NCI-H1436 (cell line): ENCODE measurements at regions not wholly inside any gene's neighbourhood (a gene's known extent, or its start where the extent isn't known, plus 50 kb on each side); places are given as distances from the start of the nearest gene placed in this dataset.
"Not testable (repeated sequence)": the region's sequence is repeated elsewhere in the genome, so short reads cannot be mapped to it uniquely, and the experiment has no call there.

Experiments used
- DNase-seq: peaks from one replicate; lab custom pipeline; 2025; lab: John Stamatoyannopoulos, UW

GRCh38 chr6:85128781-85129180, 321.1 kb upstream of the NT5E start:
- DNase-seq: no peak

- not testable (repeated sequence) for DNase-seq
Measured at GRCh38 chr6:85128256-85128655, 321.6 kb upstream of the NT5E start.

GRCh38 chr6:85127696-85128243, 322.1 kb upstream of the NT5E start:
- DNase-seq: no peak

GRCh38 chr6:85127168-85127498, 322.8 kb upstream of the NT5E start:
- no peak for DNase-seq

GRCh38 chr6:85126485-85127167, 323.3 kb upstream of the NT5E start:
- DNase-seq: no peak

GRCh38 chr6:85125526-85125925, 324.4 kb upstream of the NT5E start:
- no peak for DNase-seq

GRCh38 chr6:85124472-85125354, 325.2 kb upstream of the NT5E start:
- DNase-seq: no peak

GRCh38 chr6:85121158-85121557, 328.7 kb upstream of the NT5E start:
- no peak for DNase-seq

- DNase-seq: no peak
Measured at GRCh38 chr6:85118652-85119235, 331.1 kb upstream of the NT5E start.

GRCh38 chr6:85118233-85118632, 331.6 kb upstream of the NT5E start:
- no peak for DNase-seq

GRCh38 chr6:85116475-85116874, 333.4 kb upstream of the NT5E start:
- no peak for DNase-seq

- DNase-seq: no peak
Measured at GRCh38 chr6:85115876-85116275, 334.0 kb upstream of the NT5E start.

- no peak for DNase-seq
Measured at GRCh38 chr6:85115376-85115775, 334.5 kb upstream of the NT5E start.

- no peak for DNase-seq
Measured at GRCh38 chr6:85114581-85114935, 335.3 kb upstream of the NT5E start.

GRCh38 chr6:85113934-85114580, 335.8 kb upstream of the NT5E start:
- no peak for DNase-seq

- no peak for DNase-seq
Measured at GRCh38 chr6:85112540-85112939, 337.3 kb upstream of the NT5E start.

- no peak for DNase-seq
Measured at GRCh38 chr6:85111481-85112011, 338.3 kb upstream of the NT5E start.

- DNase-seq: no peak
Measured at GRCh38 chr6:85110943-85111342, 338.9 kb upstream of the NT5E start.

GRCh38 chr6:85107701-85108100, 342.2 kb upstream of the NT5E start:
- no peak for DNase-seq

GRCh38 chr6:85096976-85097375, 332.6 kb upstream of the TBX18 start:
- DNase-seq: no peak

- DNase-seq: no peak
Measured at GRCh38 chr6:85092226-85092625, 327.8 kb upstream of the TBX18 start.

GRCh38 chr6:85089255-85089654, 324.9 kb upstream of the TBX18 start:
- no peak for DNase-seq
